ENCODE measurements at regions not wholly inside any gene's neighbourhood (a gene's known extent, or its start where the extent isn't known, plus 50 kb on each side); places are given as distances from the start of the nearest gene placed in this dataset.

- no peak for ATAC-seq
- intact Hi-C loops (cut with DNase I, micrococcal nuclease), result no loop called here
- no peak for DNase-seq
- Histone ChIP-seq H3K4me3 (no peak overlapping the region), H3K9me3 (no peaks in the 10 kb centered on the region), H3K36me3 (ENCODE audit: low read depth) (no peaks in the 10 kb centered on the region), H3K4me1 (ENCODE audit: low read depth) (no peaks in the 10 kb centered on the region)
- no peak for TF ChIP-seq CTCF (IDR thresholded peaks at IDR 0.05)
Observed at GRCh38 chr2:39849064-39849463, 70.0 kb upstream of the THUMPD2 start.

- H3K4me1 ChIP-seq (ENCODE audit: low read depth), result no peaks in the 10 kb centered on the region
- TF ChIP-seq CTCF (IDR thresholded peaks at IDR 0.05), result no peak
- intact Hi-C loops (cut with DNase I, micrococcal nuclease), result no loop called here
- no peaks in the 10 kb centered on the region for H3K9me3 ChIP-seq
- ATAC-seq (no peak), DNase-seq (no peak)
- H3K36me3 ChIP-seq (ENCODE audit: low read depth), result no peaks in the 10 kb centered on the region
- no peak overlapping the region for H3K4me3 ChIP-seq
Observed at GRCh38 chr2:39845460-39846146, 66.5 kb upstream of the THUMPD2 start.

GRCh38 chr2:39839261-39839848 lies 60.3 kb upstream of the THUMPD2 start:
- no peaks in the 10 kb centered on the region for H3K4me1 ChIP-seq (ENCODE audit: low read depth)
- TF ChIP-seq CTCF (IDR thresholded peaks at IDR 0.05), result no peak
- ATAC-seq, result no peak
- H3K9me3 ChIP-seq, result no peaks in the 10 kb centered on the region
- H3K4me3 ChIP-seq, result no peak overlapping the region
- intact Hi-C loops (cut with DNase I, micrococcal nuclease), result no loop called here
- DNase-seq, result no peak
- no peaks in the 10 kb centered on the region for H3K36me3 ChIP-seq (ENCODE audit: low read depth)

GRCh38 chr2:39838589-39838988 lies 59.5 kb upstream of the THUMPD2 start:
- DNase-seq, result peak in 1 of 3 donors; percentile 27
- no peak for ATAC-seq
- no peaks in the 10 kb centered on the region for H3K4me1 ChIP-seq (ENCODE audit: low read depth)
- H3K4me3 ChIP-seq, result no peak overlapping the region
- H3K36me3 ChIP-seq (ENCODE audit: low read depth), result no peaks in the 10 kb centered on the region
- no peak for TF ChIP-seq CTCF (IDR thresholded peaks at IDR 0.05)
- intact Hi-C loops (cut with DNase I, micrococcal nuclease), result no loop called here
- H3K9me3 ChIP-seq, result no peaks in the 10 kb centered on the region

GRCh38 chr2:39837856-39838453 lies 58.9 kb upstream of the THUMPD2 start:
- peak in 1 of 3 donors; percentile 42 for DNase-seq
- no peaks in the 10 kb centered on the region for H3K36me3 ChIP-seq (ENCODE audit: low read depth)
- TF ChIP-seq CTCF (IDR thresholded peaks at IDR 0.05), result peak; percentile 45
- H3K9me3 ChIP-seq, result no peaks in the 10 kb centered on the region
- ATAC-seq, result peak; percentile 67
- H3K4me3 ChIP-seq, result no peak overlapping the region
- intact Hi-C loops (cut with DNase I, micrococcal nuclease), result no loop called here
- no peaks in the 10 kb centered on the region for H3K4me1 ChIP-seq (ENCODE audit: low read depth)

Data from mucosa of descending colon (tissue), 3 donors.